GM12878 (cell line): ENCODE measurements at regions not wholly inside any gene's neighbourhood (a gene's known extent, or its start where the extent isn't known, plus 50 kb on each side); places are given as distances from the start of the nearest gene placed in this dataset.

ENCODE experiments used
- ATAC-seq: fragments of 200-7000 bp; cut with Tn5 transposase; 3 replicates; pipeline ENCODE4 v1.9.1; 2020; ENCODE audit warnings: mild to moderate bottlenecking, moderate library complexity
- BruUV-seq: library from RNA; stranded (reverse); fragments of 400-500 nt; replicated peaks from 2 replicates; lab custom pipeline; 2021; lab: Mats Ljungman, UMichigan
- CTCF ChIA-PET: fragments of 300-600 bp; sonication (Branson Sonifier 250); formaldehyde crosslinking; extraction: SDS; loops from one replicate; lab custom pipeline; 2021; ENCODE audit warnings: inconsistent platforms; lab: Yijun Ruan, JAX
- POLR2A ChIA-PET: fragments of 350-600 bp; formaldehyde crosslinking; extraction: SDS; loops from one replicate; lab custom pipeline; 2021; ENCODE audit warnings: inconsistent platforms; lab: Charles Lee
- RAD21 ChIA-PET: fragments of 300-600 bp; sonication (Branson Sonifier 250); formaldehyde crosslinking; loops from one replicate; lab custom pipeline; 2023; ENCODE audit warnings: antibody characterized with exemption; ENCODE audit not compliant: unreplicated experiment; lab: Charles Lee
- SMC1A ChIA-PET: fragments of 300-600 bp; sonication (Branson Sonifier 250); formaldehyde crosslinking; loops from one replicate; lab custom pipeline; 2023; ENCODE audit not compliant: unreplicated experiment, uncharacterized antibody; lab: Charles Lee
- DNase-seq: peaks from one replicate; pipeline ENCODE4 v3.0.0-alpha.2; 2011; ENCODE audit warnings: low read depth, low spot score
- FAIRE-seq: peaks from 3 replicates; lab custom pipeline; 2011; peaks lifted over from hg19 to GRCh38; lab: Jason Lieb, UNC
- H2AFZ ChIP-seq: 2 replicates; pipeline ENCODE4 v1.6.0; 2011; ENCODE audit warnings: low read depth, low read length, control low read depth; ENCODE audit not compliant: control insufficient read depth
- H3K27ac ChIP-seq: 2 replicates; pipeline ENCODE4 v1.5.1; 2011; ENCODE audit warnings: control low read depth; ENCODE audit not compliant: control insufficient read depth, insufficient read depth
- H3K27me3 ChIP-seq, 2 experiments: replicated peaks in 1 of 2; 2 replicates each; pipeline versions ENCODE4 v1.6.0 to v1.6.1; 2011; ENCODE audit warnings: low read length in 1 of 2; ENCODE audit not compliant: control insufficient read depth in 2 of 2, insufficient read depth in 2 of 2
- H3K36me3 ChIP-seq, 2 experiments: 2 replicates each; pipeline ENCODE4 v1.5.1; 2011; ENCODE audit warnings: low read length in 1 of 2; ENCODE audit not compliant: control insufficient read depth in 2 of 2, insufficient read depth in 2 of 2
- H3K4me1 ChIP-seq: 2 replicates; pipeline ENCODE4 v1.6.1; 2011; ENCODE audit warnings: mild to moderate bottlenecking, low read length, moderate library complexity, mixed read lengths; ENCODE audit not compliant: control insufficient read depth, insufficient read depth
- H3K4me2 ChIP-seq: 2 replicates; pipeline ENCODE4 v1.6.0; 2011; ENCODE audit warnings: control low read depth; ENCODE audit not compliant: control insufficient read depth, insufficient read depth
- H3K4me3 ChIP-seq: fragments of 200-600 bp; sonication (generic); 2 replicates; pipeline ENCODE4 v1.5.1; 2016
- H3K79me2 ChIP-seq: 2 replicates; pipeline ENCODE4 v1.6.0; 2011; ENCODE audit warnings: low read length; ENCODE audit not compliant: control insufficient read depth, insufficient read depth
- H3K9ac ChIP-seq: 2 replicates; pipeline ENCODE4 v1.8.0; 2011; ENCODE audit warnings: low read length, control low read depth, mixed read lengths; ENCODE audit not compliant: control insufficient read depth, insufficient read depth
- H3K9me3 ChIP-seq: replicated peaks from 3 replicates; pipeline ENCODE4 v1.5.1; 2011; ENCODE audit warnings: mild to moderate bottlenecking, low read length; ENCODE audit not compliant: control insufficient read depth, insufficient read depth
- H4K20me1 ChIP-seq: 2 replicates; pipeline ENCODE4 v1.6.0; 2011; ENCODE audit not compliant: control insufficient read depth, insufficient read depth
- BRCA1 ChIP-seq: IDR thresholded peaks from 2 replicates; pipeline ENCODE4 v1.6.1; 2011; ENCODE audit warnings: low read depth, low read length, improper control_type of control experiment
- CBX3 ChIP-seq: fragments of 200-600 bp; sonication (generic); IDR thresholded peaks from 2 replicates; pipeline ENCODE4 v1.6.1; 2016; ENCODE audit warnings: low read depth, borderline replicate concordance
- FOXM1 ChIP-seq: IDR thresholded peaks from 2 replicates; pipeline ENCODE4 v1.6.1; 2012; ENCODE audit warnings: low read depth, mild to moderate bottlenecking, inconsistent platforms, low read length, moderate library complexity
- MTA3 ChIP-seq: IDR thresholded peaks from 2 replicates; pipeline ENCODE4 v1.6.1; 2012; ENCODE audit warnings: low read length, inconsistent platforms, borderline replicate concordance
- NFIC ChIP-seq: IDR thresholded peaks from 2 replicates; pipeline ENCODE4 v1.6.1; 2012; ENCODE audit warnings: low read depth, mild to moderate bottlenecking, inconsistent platforms, low read length, moderate library complexity
- NFYB ChIP-seq: IDR thresholded peaks from 2 replicates; pipeline ENCODE4 v1.6.1; 2011; ENCODE audit warnings: low read depth, mild to moderate bottlenecking, low read length, improper control_type of control experiment, moderate library complexity; ENCODE audit not compliant: insufficient read depth
- POLR2AphosphoS5 ChIP-seq: IDR thresholded peaks from 2 replicates; pipeline ENCODE4 v1.6.1; 2011; ENCODE audit warnings: mild to moderate bottlenecking, low read length, inconsistent platforms
- RELA ChIP-seq: fragments of 450-650 bp; IDR thresholded peaks from 2 replicates; pipeline ENCODE4 v1.8.0; 2014; ENCODE audit warnings: borderline replicate concordance; ENCODE audit not compliant: partially characterized antibody
- RUNX3 ChIP-seq: IDR thresholded peaks from 2 replicates; pipeline ENCODE4 v1.6.1; 2012; ENCODE audit warnings: low read length, inconsistent platforms
- ZBTB4 ChIP-seq: fragments of 450-650 bp; formaldehyde crosslinking; IDR thresholded peaks from 2 replicates; pipeline ENCODE4 v1.4.0; 2022; ENCODE audit warnings: mild to moderate bottlenecking, moderate library complexity
- ZZZ3 ChIP-seq: IDR thresholded peaks from 2 replicates; pipeline ENCODE4 v1.6.1; 2011; ENCODE audit warnings: low read depth; ENCODE audit not compliant: control insufficient read depth, insufficient read length
- WGBS: methylation state at CpG from one replicate; pipeline ENCODE4 v1.1.6; 2016; ENCODE audit warnings: low lambda C conversion rate; ENCODE audit not compliant: insufficient replicate concordance, insufficient coverage; ENCODE audit errors: missing lambda C conversion rate; 5-methylcytosine and 5-hydroxymethylcytosine counted together
- in situ Hi-C: fragments of 300-500 bp; cut with MboI; formaldehyde crosslinking; loops from 9 replicates; pipeline ENCODE4 v1.14.3; 2018; ENCODE audit warnings: mixed read lengths
- intact Hi-C: fragments of 100-400 bp; cut with micrococcal nuclease; formaldehyde crosslinking; loops from one replicate; pipeline ENCODE4 v1.14.2; 2022; ENCODE audit not compliant: unreplicated experiment
- TF ChIP-seq, protein P1 (sequence below): fragments of 450-650 bp; IDR thresholded peaks from 2 replicates; pipeline ENCODE4 v1.6.1; 2016; ENCODE audit warnings: mild to moderate bottlenecking, moderate library complexity, borderline replicate concordance
- TF ChIP-seq, protein P2 (sequence below): fragments of 450-650 bp; IDR thresholded peaks from 2 replicates; pipeline ENCODE4 v1.6.1; 2016; ENCODE audit warnings: mild to moderate bottlenecking

- TF ChIP-seq, protein P1, sequence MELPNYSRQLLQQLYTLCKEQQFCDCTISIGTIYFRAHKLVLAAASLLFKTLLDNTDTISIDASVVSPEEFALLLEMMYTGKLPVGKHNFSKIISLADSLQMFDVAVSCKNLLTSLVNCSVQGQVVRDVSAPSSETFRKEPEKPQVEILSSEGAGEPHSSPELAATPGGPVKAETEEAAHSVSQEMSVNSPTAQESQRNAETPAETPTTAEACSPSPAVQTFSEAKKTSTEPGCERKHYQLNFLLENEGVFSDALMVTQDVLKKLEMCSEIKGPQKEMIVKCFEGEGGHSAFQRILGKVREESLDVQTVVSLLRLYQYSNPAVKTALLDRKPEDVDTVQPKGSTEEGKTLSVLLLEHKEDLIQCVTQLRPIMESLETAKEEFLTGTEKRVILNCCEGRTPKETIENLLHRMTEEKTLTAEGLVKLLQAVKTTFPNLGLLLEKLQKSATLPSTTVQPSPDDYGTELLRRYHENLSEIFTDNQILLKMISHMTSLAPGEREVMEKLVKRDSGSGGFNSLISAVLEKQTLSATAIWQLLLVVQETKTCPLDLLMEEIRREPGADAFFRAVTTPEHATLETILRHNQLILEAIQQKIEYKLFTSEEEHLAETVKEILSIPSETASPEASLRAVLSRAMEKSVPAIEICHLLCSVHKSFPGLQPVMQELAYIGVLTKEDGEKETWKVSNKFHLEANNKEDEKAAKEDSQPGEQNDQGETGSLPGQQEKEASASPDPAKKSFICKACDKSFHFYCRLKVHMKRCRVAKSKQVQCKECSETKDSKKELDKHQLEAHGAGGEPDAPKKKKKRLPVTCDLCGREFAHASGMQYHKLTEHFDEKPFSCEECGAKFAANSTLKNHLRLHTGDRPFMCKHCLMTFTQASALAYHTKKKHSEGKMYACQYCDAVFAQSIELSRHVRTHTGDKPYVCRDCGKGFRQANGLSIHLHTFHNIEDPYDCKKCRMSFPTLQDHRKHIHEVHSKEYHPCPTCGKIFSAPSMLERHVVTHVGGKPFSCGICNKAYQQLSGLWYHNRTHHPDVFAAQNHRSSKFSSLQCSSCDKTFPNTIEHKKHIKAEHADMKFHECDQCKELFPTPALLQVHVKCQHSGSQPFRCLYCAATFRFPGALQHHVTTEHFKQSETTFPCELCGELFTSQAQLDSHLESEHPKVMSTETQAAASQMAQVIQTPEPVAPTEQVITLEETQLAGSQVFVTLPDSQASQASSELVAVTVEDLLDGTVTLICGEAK, result no peak
- no peak for TF ChIP-seq POLR2AphosphoS5
- no peak for TF ChIP-seq FOXM1
Measured at GRCh38 chr7:106808967-106809635, 56.0 kb upstream of the PIK3CG start (continued).

- H2AFZ ChIP-seq, result no peak overlapping the region
- no peak overlapping the region for H3K27ac ChIP-seq
- in situ Hi-C loops, result no loop called here
- CTCF ChIA-PET, result interaction anchor here (1.6 kb wide), 1 partner anchor 17 kb away, joined by 7 read pairs; no protein-coding TSS in a partner anchor
- peaks cover 0 to 3% of the 10 kb centered on the region in 2 experiments; a peak in 2 of 4 replicates for H3K27me3 ChIP-seq
- no peaks in the 10 kb centered on the region for H3K4me1 ChIP-seq
- WGBS, result 11% methylated on average over 3 of the region's 3 CpGs
- no peaks in the 10 kb centered on the region for H3K79me2 ChIP-seq
- no peaks in the 10 kb centered on the region for H3K9me3 ChIP-seq
- no peaks in the 10 kb centered on the region for H3K36me3 ChIP-seq
- RAD21 ChIA-PET, result interaction anchor here (1.0 kb wide), 1 partner anchor 19 kb away, joined by 3 read pairs; no protein-coding TSS in a partner anchor
- POLR2A ChIA-PET, result interaction anchor here (0.6 to 0.9 kb wide), 2 partner anchors 74 to 336 kb away, joined by 3 to 4 read pairs; no protein-coding TSS in a partner anchor
- DNase-seq (no peak), ATAC-seq (no peak), FAIRE-seq (no peak)
- intact Hi-C loops, result no loop called here
- no peak overlapping the region for H3K9ac ChIP-seq
- no peak overlapping the region for H3K4me3 ChIP-seq
- H3K4me2 ChIP-seq, result no peak overlapping the region
- no TSS peak for BruUV-seq
- SMC1A ChIA-PET, result interaction anchor here (1.1 to 1.4 kb wide), 5 partner anchors 14 to 53 kb away, joined by 3 to 7 read pairs (median 4); partner anchors contain the start of gene PIK3CG
- no peaks in the 10 kb centered on the region for H4K20me1 ChIP-seq
- TF ChIP-seq RUNX3, result no peak
- no peak for TF ChIP-seq MTA3
- no peak for TF ChIP-seq ZBTB4
- TF ChIP-seq, protein P2, sequence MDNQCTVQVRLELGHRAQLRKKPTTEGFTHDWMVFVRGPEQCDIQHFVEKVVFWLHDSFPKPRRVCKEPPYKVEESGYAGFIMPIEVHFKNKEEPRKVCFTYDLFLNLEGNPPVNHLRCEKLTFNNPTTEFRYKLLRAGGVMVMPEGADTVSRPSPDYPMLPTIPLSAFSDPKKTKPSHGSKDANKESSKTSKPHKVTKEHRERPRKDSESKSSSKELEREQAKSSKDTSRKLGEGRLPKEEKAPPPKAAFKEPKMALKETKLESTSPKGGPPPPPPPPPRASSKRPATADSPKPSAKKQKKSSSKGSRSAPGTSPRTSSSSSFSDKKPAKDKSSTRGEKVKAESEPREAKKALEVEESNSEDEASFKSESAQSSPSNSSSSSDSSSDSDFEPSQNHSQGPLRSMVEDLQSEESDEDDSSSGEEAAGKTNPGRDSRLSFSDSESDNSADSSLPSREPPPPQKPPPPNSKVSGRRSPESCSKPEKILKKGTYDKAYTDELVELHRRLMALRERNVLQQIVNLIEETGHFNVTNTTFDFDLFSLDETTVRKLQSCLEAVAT, result no peak
- TF ChIP-seq NFYB, result no peak
- TF ChIP-seq BRCA1, result no peak
- no peak for TF ChIP-seq RELA
- TF ChIP-seq ZZZ3, result no peak
- TF ChIP-seq FOXM1, result no peak
- TF ChIP-seq CBX3, result no peak
- no peak for TF ChIP-seq NFIC
Measured at GRCh38 chr7:106811472-106811871, 53.6 kb upstream of the PIK3CG start.
